K562 (cell line): ENCODE measurements at regions not wholly inside any gene's neighbourhood (a gene's known extent, or its start where the extent isn't known, plus 50 kb on each side); places are given as distances from the start of the nearest gene placed in this dataset.

Experiments used
- ATAC-seq: fragments of 200-7000 bp; cut with Tn5 transposase; 3 replicates; pipeline ENCODE4 v1.9.1; 2020; ENCODE audit warnings: moderate library complexity
- BruUV-seq: library from RNA; stranded (reverse); fragments of 400-500 nt; replicated peaks from 2 replicates; lab custom pipeline; 2021; lab: Mats Ljungman, UMichigan
- CTCF ChIA-PET: fragments of 300-600 bp; formaldehyde crosslinking; extraction: SDS; loops from one replicate; lab custom pipeline; 2021; ENCODE audit warnings: low intra/inter-chr PET ratio; lab: Yijun Ruan, JAX
- POLR2A ChIA-PET: fragments of 300-600, 350-650 bp; sonication (Branson Sonifier 250); formaldehyde crosslinking; extraction: SDS; loops from one replicate; lab custom pipeline; 2021; ENCODE audit warnings: antibody characterized with exemption, inconsistent platforms; lab: Yijun Ruan, JAX
- DNase-seq, 4 experiments: peaks; one replicate each; pipeline versions ENCODE4 v3.0.0 to v3.0.0-alpha.2; 2011 to 2018; ENCODE audit warnings: low spot score in 3 of 4, mixed read lengths in 3 of 4; ENCODE audit errors: extremely low read depth in 1 of 4
- FAIRE-seq: peaks from 2 replicates; lab custom pipeline; 2011; peaks lifted over from hg19 to GRCh38; lab: Jason Lieb, UNC
- H2AFZ ChIP-seq: 2 replicates; pipeline ENCODE4 v1.6.0; 2011; ENCODE audit warnings: low read depth, low read length, control low read depth, inconsistent platforms
- H3K27ac ChIP-seq: fragments of 200-600 bp; 3 replicates; pipeline ENCODE4 v1.8.0; 2011; ENCODE audit warnings: low read depth, mild to moderate bottlenecking, control low read depth, inconsistent platforms, low read length, moderate library complexity, mixed read lengths; ENCODE audit errors: extremely low read depth
- H3K27me3 ChIP-seq, 2 experiments: fragments of 300-600 bp in 1 of 2; 2 replicates in 1 of 2; 3 replicates in 1 of 2; pipeline versions ENCODE4 v1.6.0 to v1.8.0; 2011; ENCODE audit warnings: inconsistent platforms in 2 of 2, low read length in 2 of 2, mild to moderate bottlenecking in 1 of 2, mixed read lengths in 1 of 2, moderate library complexity in 1 of 2; ENCODE audit not compliant: control insufficient read depth in 2 of 2, insufficient read depth in 2 of 2
- H3K36me3 ChIP-seq: fragments of 300-600 bp; 3 replicates; pipeline ENCODE4 v1.8.0; 2011; ENCODE audit warnings: mild to moderate bottlenecking, low read length, inconsistent platforms; ENCODE audit not compliant: control insufficient read depth, insufficient read depth
- H3K4me1 ChIP-seq, 2 experiments: fragments of 200-600 bp in 1 of 2; replicated peaks in 1 of 2; 2 replicates in 1 of 2; 3 replicates in 1 of 2; pipeline versions ENCODE4 v1.5.1 to v1.8.0; 2011; ENCODE audit warnings: inconsistent platforms in 2 of 2, low read length in 2 of 2, mild to moderate bottlenecking in 1 of 2, mixed read lengths in 1 of 2, moderate library complexity in 1 of 2; ENCODE audit not compliant: control insufficient read depth in 2 of 2, insufficient read depth in 2 of 2
- H3K4me2 ChIP-seq: 2 replicates; pipeline ENCODE4 v1.6.1; 2011; ENCODE audit warnings: low read length, control low read depth, inconsistent platforms, mixed read lengths; ENCODE audit not compliant: insufficient read depth
- H3K4me3 ChIP-seq: fragments of 200-600 bp; sonication (generic), shearing (Covaris generic); 2 replicates; pipeline ENCODE4 v1.5.1; 2016; ENCODE audit warnings: control low read depth, inconsistent platforms
- H3K79me2 ChIP-seq: fragments of 200-600 bp; 3 replicates; pipeline ENCODE4 v1.8.0; 2011; ENCODE audit warnings: low read length, inconsistent platforms; ENCODE audit not compliant: control insufficient read depth, insufficient read depth
- H3K9ac ChIP-seq, 2 experiments: 2 replicates each; pipeline versions ENCODE4 v1.6.0 to v1.6.1; 2011; ENCODE audit warnings: low read depth in 2 of 2, low read length in 2 of 2, control low read depth in 1 of 2, inconsistent platforms in 1 of 2, mild to moderate bottlenecking in 1 of 2, mixed read lengths in 1 of 2; ENCODE audit not compliant: insufficient read depth in 1 of 2
- H3K9me1 ChIP-seq: one replicate; pipeline ENCODE4 v1.6.0; 2011; ENCODE audit warnings: inconsistent platforms, mild to moderate bottlenecking, low read length, moderate library complexity; ENCODE audit not compliant: control insufficient read depth, insufficient read depth
- H3K9me3 ChIP-seq: replicated peaks from 2 replicates; pipeline ENCODE4 v1.5.1; 2011; ENCODE audit warnings: low read depth, low read length, inconsistent platforms; ENCODE audit not compliant: control insufficient read depth, insufficient read depth
- H4K20me1 ChIP-seq: replicated peaks from 2 replicates; pipeline ENCODE4 v1.6.1; 2011; ENCODE audit warnings: low read length, inconsistent platforms, mixed read lengths; ENCODE audit not compliant: control insufficient read depth, insufficient read depth
- ARID2 ChIP-seq: fragments of 450-650 bp; IDR thresholded peaks from 2 replicates; pipeline ENCODE4 v1.6.1; 2017; ENCODE audit warnings: antibody characterized with exemption, mild to moderate bottlenecking
- E2F4 ChIP-seq: sonication (generic); formaldehyde crosslinking; IDR thresholded peaks from 2 replicates; pipeline ENCODE4 v1.8.0; 2022; ENCODE audit warnings: mild to moderate bottlenecking, low read depth, missing genetic modification reagents
- GABPA ChIP-seq: fragments of 200-800 bp; sonication (Bioruptor generic); conservative IDR thresholded peaks from 2 replicates; pipeline ENCODE4 v1.6.1; 2016; ENCODE audit warnings: low read depth, missing genetic modification characterization, missing compliant biosample characterization
- HNRNPL ChIP-seq: fragments of 200-400 bp; formaldehyde crosslinking; IDR thresholded peaks from 2 replicates; pipeline ENCODE4 v1.6.1; 2017; ENCODE audit warnings: low read depth, mild to moderate bottlenecking, low read length
- NBN ChIP-seq: fragments of 450-650 bp; IDR thresholded peaks from 2 replicates; pipeline ENCODE4 v1.6.1; 2016; ENCODE audit warnings: low read depth, mild to moderate bottlenecking
- OTX1 ChIP-seq: fragments of 450-650 bp; formaldehyde crosslinking; IDR thresholded peaks from 2 replicates; pipeline ENCODE4 v1.4.0; 2022; ENCODE audit warnings: mild to moderate bottlenecking
- POLR2B ChIP-seq: fragments of 450-650 bp; IDR thresholded peaks from 2 replicates; pipeline ENCODE4 v1.6.1; 2018; ENCODE audit warnings: low read depth; ENCODE audit not compliant: partially characterized antibody
- TCF7 ChIP-seq: sonication (generic); IDR thresholded peaks from 2 replicates; pipeline ENCODE4 v1.6.1; 2016; ENCODE audit warnings: antibody characterized with exemption, borderline replicate concordance
- ZNF311 ChIP-seq: fragments of 250-450 bp; sonication (Bioruptor Pico); IDR thresholded peaks from 2 replicates; pipeline ENCODE4 v1.4.0; 2020; ENCODE audit warnings: mild to moderate bottlenecking, moderate library complexity
- WGBS: fragments of 100-300 bp; shearing (Covaris generic); methylation state at CpG from one replicate; pipeline ENCODE4 v1.1.6; 2016; ENCODE audit warnings: low coverage, mixed read lengths; ENCODE audit not compliant: insufficient coverage; ENCODE audit errors: missing lambda C conversion rate; 5-methylcytosine and 5-hydroxymethylcytosine counted together
- in situ Hi-C: fragments of 300-500 bp; cut with MboI; formaldehyde crosslinking; loops from 4 replicates; pipeline ENCODE4 v1.15.0; 2018; ENCODE audit warnings: inconsistent platforms, mixed read lengths
- intact Hi-C: fragments of 100-400 bp; cut with micrococcal nuclease; formaldehyde crosslinking; loops from 2 replicates; pipeline ENCODE4 v1.14.2; 2022
- TF ChIP-seq, protein P1 (sequence below), 2 experiments: fragments of 450-650 bp; IDR thresholded peaks; 2 replicates each; pipeline ENCODE4 v1.6.1; 2016; ENCODE audit warnings: mild to moderate bottlenecking in 2 of 2, borderline replicate concordance in 1 of 2, low read depth in 1 of 2, moderate library complexity in 1 of 2

DNA sequence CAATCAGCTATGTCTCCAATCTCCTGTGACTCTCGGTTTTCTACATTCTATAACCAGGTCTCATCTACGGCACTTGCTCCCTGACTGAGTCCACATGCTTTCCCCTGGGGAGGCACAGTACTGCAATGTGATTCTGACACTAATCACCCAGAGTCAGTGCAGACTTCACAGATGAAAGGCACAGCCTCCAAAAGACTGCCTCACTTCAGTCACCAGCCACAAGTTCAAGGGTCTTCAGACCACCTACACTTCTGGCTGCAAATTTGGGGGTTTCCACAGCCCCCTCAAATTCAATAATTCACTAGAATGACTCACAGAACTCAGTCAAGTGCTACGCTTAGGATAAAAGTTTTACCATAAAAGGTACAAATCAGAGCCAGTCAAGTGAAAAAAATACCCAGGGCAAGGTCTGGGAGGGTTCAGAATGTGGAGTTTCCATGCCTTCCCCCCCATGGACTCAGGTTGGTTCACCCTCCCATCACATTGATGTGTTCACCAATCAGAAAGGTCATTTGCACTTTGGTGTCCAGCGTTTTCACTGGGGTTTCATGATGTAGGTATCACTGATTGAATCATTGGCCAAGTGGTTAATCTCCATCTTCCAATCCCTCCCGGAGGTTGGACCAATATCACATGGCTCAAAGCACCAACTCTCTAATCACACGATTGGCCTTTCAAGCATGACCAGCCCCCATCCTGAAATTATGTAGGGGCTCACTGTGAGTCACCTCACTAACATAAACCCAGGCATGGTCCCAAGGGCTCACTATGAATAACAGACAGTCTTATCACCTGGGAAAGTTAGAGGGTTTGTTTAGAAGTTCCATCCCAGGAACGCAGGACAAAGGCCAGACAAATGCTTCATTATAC lies 182.9 kb upstream of the CAMK1G start:
- Histone ChIP-seq H3K9me3 (no peaks in the 10 kb centered on the region), H3K4me2 (no peak overlapping the region), H3K36me3 (no peaks in the 10 kb centered on the region), H3K4me1 (no peaks in the 10 kb centered on the region), H3K4me3 (no peak overlapping the region), H2AFZ (no peak overlapping the region), H4K20me1 (no peaks in the 10 kb centered on the region; the same call in 1 of the 2 replicates), H3K9me1 (no peaks in the 10 kb centered on the region), H3K9ac (no peak overlapping the region), H3K27me3 (peaks cover 0 to 5% of the 10 kb centered on the region in 2 experiments; a peak in 2 of 5 replicates), H3K79me2 (no peaks in the 10 kb centered on the region), H3K27ac (no peak overlapping the region)
- WGBS = under 1% methylated on average over 7 of the region's 7 CpGs
- FAIRE-seq = no peak
- ATAC-seq = no peak
- intact Hi-C loops (no loop called here), in situ Hi-C loops (no loop called here)
- BruUV-seq = no TSS peak
- no peak for DNase-seq
- no peak for TF ChIP-seq OTX1 (CRISPR knock-in tag)
- no peak for TF ChIP-seq GABPA (tag)
- no peak for TF ChIP-seq POLR2B
- TF ChIP-seq E2F4 (CRISPR knock-in tag) = no peak
- no peak for TF ChIP-seq NBN
- no peak for TF ChIP-seq HNRNPL
- TF ChIP-seq ARID2 = no peak
- TF ChIP-seq, protein P1, sequence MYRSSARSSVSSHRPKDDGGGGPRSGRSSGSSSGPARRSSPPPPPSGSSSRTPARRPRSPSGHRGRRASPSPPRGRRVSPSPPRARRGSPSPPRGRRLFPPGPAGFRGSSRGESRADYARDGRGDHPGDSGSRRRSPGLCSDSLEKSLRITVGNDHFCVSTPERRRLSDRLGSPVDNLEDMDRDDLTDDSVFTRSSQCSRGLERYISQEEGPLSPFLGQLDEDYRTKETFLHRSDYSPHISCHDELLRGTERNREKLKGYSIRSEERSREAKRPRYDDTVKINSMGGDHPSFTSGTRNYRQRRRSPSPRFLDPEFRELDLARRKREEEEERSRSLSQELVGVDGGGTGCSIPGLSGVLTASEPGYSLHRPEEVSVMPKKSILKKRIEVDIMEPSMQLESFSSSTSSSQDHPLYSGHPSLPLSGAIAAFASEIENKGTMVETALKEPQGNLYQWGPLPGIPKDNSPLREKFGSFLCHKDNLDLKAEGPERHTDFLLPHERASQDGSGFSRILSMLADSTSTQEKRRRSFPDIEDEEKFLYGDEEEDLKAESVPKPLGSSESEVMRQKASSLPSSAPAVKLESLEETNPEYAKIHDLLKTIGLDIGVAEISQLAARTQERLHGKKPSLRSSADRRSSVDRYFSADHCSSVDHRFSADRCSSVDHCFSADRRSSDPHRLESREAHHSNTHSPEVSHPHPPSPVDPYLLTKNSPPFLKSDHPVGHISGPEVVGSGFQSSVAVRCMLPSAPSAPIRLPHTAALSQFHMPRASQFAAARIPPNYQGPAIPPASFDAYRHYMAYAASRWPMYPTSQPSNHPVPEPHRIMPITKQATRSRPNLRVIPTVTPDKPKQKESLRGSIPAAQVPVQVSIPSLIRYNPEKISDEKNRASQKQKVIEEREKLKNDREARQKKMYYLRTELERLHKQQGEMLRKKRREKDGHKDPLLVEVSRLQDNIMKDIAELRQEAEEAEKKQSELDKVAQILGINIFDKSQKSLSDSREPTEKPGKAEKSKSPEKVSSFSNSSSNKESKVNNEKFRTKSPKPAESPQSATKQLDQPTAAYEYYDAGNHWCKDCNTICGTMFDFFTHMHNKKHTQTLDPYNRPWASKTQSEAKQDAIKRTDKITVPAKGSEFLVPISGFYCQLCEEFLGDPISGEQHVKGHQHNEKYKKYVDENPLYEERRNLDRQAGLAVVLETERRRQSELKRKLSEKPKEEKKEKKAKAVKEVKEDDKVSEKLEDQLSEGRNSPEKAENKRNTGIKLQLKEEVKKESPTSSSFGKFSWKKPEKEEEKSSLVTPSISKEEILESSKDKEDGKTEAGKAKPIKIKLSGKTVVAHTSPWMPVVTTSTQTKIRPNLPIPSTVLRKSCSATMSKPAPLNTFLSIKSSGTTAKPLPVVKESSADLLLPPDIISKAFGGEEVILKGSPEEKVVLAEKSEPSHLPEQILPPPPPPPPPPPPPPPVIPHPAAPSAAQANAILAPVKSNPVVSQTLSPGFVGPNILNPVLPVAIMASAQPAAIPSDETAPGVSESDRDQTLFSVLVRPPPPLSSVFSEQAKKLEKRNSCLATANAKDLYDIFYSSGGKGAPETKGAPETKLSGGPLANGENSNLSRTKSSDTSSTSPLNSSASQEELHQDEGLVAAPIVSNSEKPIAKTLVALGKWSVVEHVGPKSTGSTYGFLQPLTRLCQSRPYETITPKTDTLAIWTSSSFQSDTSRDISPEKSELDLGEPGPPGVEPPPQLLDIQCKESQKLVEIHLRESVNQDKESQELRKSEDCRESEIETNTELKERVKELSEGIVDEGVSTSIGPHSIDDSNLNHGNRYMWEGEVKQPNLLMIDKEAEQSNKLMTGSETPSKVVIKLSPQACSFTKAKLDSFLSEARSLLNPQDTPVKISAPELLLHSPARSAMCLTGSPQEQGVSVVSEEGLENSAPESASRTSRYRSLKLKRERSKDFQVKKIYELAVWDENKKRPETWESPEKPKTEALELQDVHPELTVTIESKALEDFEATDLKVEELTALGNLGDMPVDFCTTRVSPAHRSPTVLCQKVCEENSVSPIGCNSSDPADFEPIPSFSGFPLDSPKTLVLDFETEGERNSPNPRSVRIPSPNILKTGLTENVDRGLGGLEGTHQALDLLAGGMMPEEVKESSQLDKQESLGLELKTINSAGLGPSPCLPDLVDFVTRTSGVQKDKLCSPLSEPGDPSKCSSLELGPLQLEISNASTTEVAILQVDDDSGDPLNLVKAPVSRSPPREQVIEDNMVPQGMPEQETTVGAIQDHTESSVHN (IDR thresholded peaks at IDR 0.05; ENCODE audit: borderline replicate concordance in 1 of 2, low read depth in 1 of 2) = no peak
- TF ChIP-seq ZNF311 (CRISPR knock-in tag) = no peak
- TF ChIP-seq TCF7 = no peak
- ChIA-PET CTCF (no interaction called here), POLR2A (no interaction called here)
